GM19372 (cell line): ENCODE measurements at regions not wholly inside any gene's neighbourhood (a gene's known extent, or its start where the extent isn't known, plus 50 kb on each side); places are given as distances from the start of the nearest gene placed in this dataset.

Source experiments
- ATAC-seq: cut with Tn5 transposase; IDR thresholded peaks from one replicate; pipeline ENCODE4 v1.9.1; 2021; ENCODE audit warnings: mild to moderate bottlenecking, low read depth, moderate library complexity; ENCODE audit not compliant: unreplicated experiment

DNA sequence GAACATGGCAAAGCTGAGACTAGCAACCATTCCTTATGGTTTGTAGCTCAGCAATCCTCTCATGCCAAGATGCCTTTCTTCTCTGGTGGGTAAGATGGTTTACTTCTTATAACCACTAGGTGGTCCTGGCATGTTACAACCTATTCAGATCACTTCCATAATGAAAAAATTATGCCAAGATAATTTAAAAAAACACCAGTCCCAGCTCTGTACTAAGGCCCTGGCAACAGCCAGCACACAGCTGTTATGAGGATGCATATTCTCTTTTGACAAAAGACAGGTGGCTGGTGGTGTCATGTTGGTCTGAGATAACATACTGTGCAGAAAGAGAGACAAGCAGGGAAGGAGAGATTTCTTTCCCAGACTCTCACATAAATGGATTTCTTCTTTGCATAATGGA is 65.7 kb upstream of the FRMD4B start:
- ATAC-seq: no peak

DNA sequence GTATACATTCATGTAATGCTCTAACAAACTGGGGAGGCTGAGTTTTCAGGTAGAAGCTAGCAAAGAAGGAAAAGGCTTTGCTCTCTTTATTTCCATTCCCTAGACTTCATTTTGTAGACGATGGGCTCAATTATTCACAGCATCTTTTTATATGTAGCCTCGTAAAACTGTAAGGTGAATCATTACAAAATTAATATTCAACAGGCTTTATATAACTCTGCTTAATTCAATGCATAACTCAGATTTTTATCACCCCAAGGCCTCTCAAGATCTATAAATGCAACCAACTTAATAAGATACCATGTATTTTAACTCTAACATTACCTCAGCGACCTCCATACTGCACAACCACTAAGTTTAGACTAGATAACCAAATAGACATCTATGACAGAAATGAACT is 63.0 kb upstream of the FRMD4B start:
- no peak for ATAC-seq

GRCh38 chr3:69446402-69447072 is 60.6 kb upstream of the FRMD4B start:
- ATAC-seq: no peak

- ATAC-seq: no peak
Observed at GRCh38 chr3:69445498-69445897, 59.6 kb upstream of the FRMD4B start.

GRCh38 chr3:69445024-69445423 is 59.1 kb upstream of the FRMD4B start:
- no peak for ATAC-seq

GRCh38 chr3:69443457-69443920 is 57.6 kb upstream of the FRMD4B start:
- ATAC-seq: no peak

- ATAC-seq: no peak
Observed at GRCh38 chr3:69442771-69443311, 57.0 kb upstream of the FRMD4B start.

DNA sequence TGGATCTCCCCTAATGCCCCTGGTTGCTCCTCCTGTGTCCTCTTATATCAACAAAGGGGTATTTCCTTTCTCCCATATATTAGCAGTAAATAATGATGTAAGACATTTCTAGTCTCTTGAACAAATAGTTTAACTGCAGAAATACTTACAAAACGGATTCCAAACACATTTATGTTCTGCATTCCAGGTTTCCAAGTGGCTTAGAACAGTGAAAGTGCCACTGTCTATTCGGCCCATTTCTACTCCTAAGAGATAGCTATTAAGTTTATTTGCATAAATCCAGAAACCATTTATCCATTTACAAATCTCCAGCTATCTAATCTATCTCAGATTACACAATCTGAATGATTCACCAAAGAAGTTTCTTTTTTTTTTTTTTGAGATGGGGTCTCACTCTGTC is 55.8 kb upstream of the FRMD4B start:
- ATAC-seq: no peak

- no peak for ATAC-seq
Observed at GRCh38 chr3:69441040-69441439, 55.2 kb upstream of the FRMD4B start.

- ATAC-seq: no peak
Observed at GRCh38 chr3:69439643-69440270, 53.9 kb upstream of the FRMD4B start.

DNA sequence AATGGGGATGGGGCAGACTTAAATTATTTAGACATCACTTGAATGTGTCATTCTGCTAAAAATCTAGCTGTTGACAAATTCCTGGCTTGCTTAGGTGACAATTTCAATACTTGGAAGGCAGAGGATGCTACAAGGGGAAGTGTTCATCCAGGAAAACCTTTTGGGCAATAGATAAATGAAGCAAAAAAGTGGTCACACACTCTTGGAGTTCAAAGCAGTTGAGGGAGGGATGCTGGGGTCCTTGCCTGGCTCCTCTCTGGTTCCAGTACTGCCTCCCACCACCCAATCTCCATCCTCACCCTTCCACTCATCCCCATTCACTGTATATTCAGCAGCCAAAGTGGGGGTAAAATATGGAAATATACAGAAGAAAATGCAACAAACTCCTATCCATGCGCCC is 52.6 kb upstream of the FRMD4B start:
- no peak for ATAC-seq

DNA sequence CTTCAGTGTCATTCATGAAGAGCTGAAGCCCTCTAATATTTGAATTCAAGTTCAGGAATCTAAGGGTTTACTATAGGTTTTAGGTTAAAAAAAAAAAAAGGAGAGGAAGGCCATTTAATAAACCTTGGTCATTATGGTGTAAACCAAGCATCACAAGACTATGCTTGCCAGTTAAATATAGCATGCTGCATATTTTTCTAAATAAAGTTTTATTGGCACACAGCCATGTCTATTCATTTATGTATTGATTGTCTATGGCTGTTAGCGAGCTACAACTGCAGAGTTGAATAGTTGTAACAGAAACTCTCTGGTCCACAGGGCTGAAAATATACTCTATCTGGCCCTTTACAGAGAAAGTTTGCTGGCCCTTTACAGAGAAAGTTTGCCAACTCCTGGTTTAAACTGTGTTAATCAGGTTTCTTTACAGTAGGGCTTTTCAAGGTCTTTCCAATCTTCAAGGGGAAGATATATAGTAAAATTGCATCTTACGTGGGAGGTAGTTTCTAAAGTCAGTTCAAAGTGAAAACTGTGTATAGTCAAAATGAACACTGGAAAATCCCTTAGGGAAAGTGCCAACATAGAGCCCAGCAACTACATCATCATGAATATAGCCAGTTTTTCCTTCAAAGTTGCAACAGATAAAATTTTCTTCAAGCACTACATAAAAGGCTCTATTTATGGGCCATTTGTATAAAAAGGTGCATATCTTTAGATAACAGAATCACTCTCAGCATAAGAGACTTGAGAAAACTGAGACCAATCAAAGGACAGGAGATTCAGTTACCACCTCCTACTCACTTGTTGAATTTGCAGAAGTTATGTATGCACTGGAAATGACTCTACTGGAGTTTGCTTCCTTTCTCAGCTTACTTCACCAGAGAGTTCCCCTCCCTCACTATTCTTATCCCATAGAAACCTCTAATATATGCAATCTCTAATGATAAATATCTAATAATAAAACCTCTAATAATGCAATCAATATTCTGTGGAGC is 49.7 kb upstream of the FRMD4B start:
- ATAC-seq: peak; percentile 54
